Anterior cingulate cortex (tissue), 58 donors: ENCODE measurements at regions not wholly inside any gene's neighbourhood (a gene's known extent, or its start where the extent isn't known, plus 50 kb on each side); places are given as distances from the start of the nearest gene placed in this dataset.
"Not testable (repeated sequence)": the region's sequence is repeated elsewhere in the genome, so short reads cannot be mapped to it uniquely, and the experiment has no call there.

Source experiments
- DNase-seq, 58 donors: peaks; one replicate each; lab custom pipeline; 2025; lab: John Stamatoyannopoulos, UW

GRCh38 chr2:161044095-161044865 is 115.9 kb upstream of the TANK start:
- no peak for DNase-seq

- no peak for DNase-seq
These were observed 115.3 kb upstream of the TANK start for GRCh38 chr2:161044921-161045320.

GRCh38 chr2:161045726-161046125 is 114.5 kb upstream of the TANK start:
- no peak for DNase-seq

- DNase-seq = no peak
These were observed 113.4 kb upstream of the TANK start for GRCh38 chr2:161046876-161047275.

GRCh38 chr2:161048317-161048716 is 111.9 kb upstream of the TANK start:
- DNase-seq = no peak

- DNase-seq = no peak
These were observed 110.7 kb upstream of the TANK start for GRCh38 chr2:161049559-161049958.

GRCh38 chr2:161052214-161052613 is 108.0 kb upstream of the TANK start:
- DNase-seq = no peak

- no peak for DNase-seq
These were observed 104.9 kb upstream of the TANK start for GRCh38 chr2:161055289-161055688.

GRCh38 chr2:161059388-161059787 is 100.8 kb upstream of the TANK start:
- no peak for DNase-seq

GRCh38 chr2:161061786-161062185 is 98.4 kb upstream of the TANK start:
- DNase-seq = no peak

- peak in 55 of 58 donors; percentile 7 to 89 (median 59) for DNase-seq
These were observed 96.9 kb upstream of the TANK start for GRCh38 chr2:161063157-161063945.

GRCh38 chr2:161063946-161064306 is 96.3 kb upstream of the TANK start:
- no peak for DNase-seq

- no peak for DNase-seq
These were observed 92.3 kb upstream of the TANK start for GRCh38 chr2:161067846-161068350.

- no peak for DNase-seq
These were observed 91.6 kb upstream of the TANK start for GRCh38 chr2:161068670-161069069.

- DNase-seq = no peak
These were observed 89.3 kb upstream of the TANK start for GRCh38 chr2:161070693-161071479.

- not testable (repeated sequence) for DNase-seq
These were observed 87.8 kb upstream of the TANK start for GRCh38 chr2:161072436-161072835.

- DNase-seq = no peak
These were observed 84.5 kb upstream of the TANK start for GRCh38 chr2:161075701-161076100.

GRCh38 chr2:161076936-161077335 is 83.3 kb upstream of the TANK start:
- no peak for DNase-seq

- DNase-seq = no peak
These were observed 82.6 kb upstream of the TANK start for GRCh38 chr2:161077367-161078210.

- DNase-seq = no peak
These were observed 82.1 kb upstream of the TANK start for GRCh38 chr2:161078211-161078539.
